ENCODE measurements at regions not wholly inside any gene's neighbourhood (a gene's known extent, or its start where the extent isn't known, plus 50 kb on each side); places are given as distances from the start of the nearest gene placed in this dataset.
"Not testable (repeated sequence)": the region's sequence is repeated elsewhere in the genome, so short reads cannot be mapped to it uniquely, and the experiment has no call there.

GRCh38 chr12:87597114-87597513, 432.1 kb downstream of the C12orf50 start:
- no peak overlapping the region for H3K4me3 ChIP-seq (ENCODE audit: low read length)
- intact Hi-C loops (cut with micrococcal nuclease), result no loop called here
- no peaks in the 10 kb centered on the region for H3K4me1 ChIP-seq (ENCODE audit: control insufficient read depth, insufficient read depth, low read length)
- Mint-ChIP-seq H3K27me3 (ENCODE audit: low read depth in 2 of 2) (no peaks in the 10 kb centered on the region), H3K27ac (no peak overlapping the region), H3K4me3 (no peak overlapping the region), H3K36me3 (peaks cover 8% of the 10 kb centered on the region), H3K4me1 (no peaks in the 10 kb centered on the region), H3K9me3 (peaks cover 18 to 19% of the 10 kb centered on the region in 2 donors)
- no peak for ATAC-seq
- no peaks in the 10 kb centered on the region for H3K36me3 ChIP-seq (ENCODE audit: control insufficient read depth, insufficient read depth, low read length)
- no peaks in the 10 kb centered on the region for H3K27me3 ChIP-seq (ENCODE audit: control insufficient read depth, insufficient read depth, low read length)
- no peak overlapping the region for H3K27ac ChIP-seq (ENCODE audit: low read length)
- no peak for DNase-seq
- H3K9me3 ChIP-seq (ENCODE audit: control insufficient read depth, insufficient read depth, low read length), result no peaks in the 10 kb centered on the region
- WGBS (ENCODE audit: insufficient coverage), result 68% methylated on average over 3 of the region's 3 CpGs
- TF ChIP-seq, protein P1, sequence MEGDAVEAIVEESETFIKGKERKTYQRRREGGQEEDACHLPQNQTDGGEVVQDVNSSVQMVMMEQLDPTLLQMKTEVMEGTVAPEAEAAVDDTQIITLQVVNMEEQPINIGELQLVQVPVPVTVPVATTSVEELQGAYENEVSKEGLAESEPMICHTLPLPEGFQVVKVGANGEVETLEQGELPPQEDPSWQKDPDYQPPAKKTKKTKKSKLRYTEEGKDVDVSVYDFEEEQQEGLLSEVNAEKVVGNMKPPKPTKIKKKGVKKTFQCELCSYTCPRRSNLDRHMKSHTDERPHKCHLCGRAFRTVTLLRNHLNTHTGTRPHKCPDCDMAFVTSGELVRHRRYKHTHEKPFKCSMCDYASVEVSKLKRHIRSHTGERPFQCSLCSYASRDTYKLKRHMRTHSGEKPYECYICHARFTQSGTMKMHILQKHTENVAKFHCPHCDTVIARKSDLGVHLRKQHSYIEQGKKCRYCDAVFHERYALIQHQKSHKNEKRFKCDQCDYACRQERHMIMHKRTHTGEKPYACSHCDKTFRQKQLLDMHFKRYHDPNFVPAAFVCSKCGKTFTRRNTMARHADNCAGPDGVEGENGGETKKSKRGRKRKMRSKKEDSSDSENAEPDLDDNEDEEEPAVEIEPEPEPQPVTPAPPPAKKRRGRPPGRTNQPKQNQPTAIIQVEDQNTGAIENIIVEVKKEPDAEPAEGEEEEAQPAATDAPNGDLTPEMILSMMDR (IDR thresholded peaks at IDR 0.05), result no peak

DNA sequence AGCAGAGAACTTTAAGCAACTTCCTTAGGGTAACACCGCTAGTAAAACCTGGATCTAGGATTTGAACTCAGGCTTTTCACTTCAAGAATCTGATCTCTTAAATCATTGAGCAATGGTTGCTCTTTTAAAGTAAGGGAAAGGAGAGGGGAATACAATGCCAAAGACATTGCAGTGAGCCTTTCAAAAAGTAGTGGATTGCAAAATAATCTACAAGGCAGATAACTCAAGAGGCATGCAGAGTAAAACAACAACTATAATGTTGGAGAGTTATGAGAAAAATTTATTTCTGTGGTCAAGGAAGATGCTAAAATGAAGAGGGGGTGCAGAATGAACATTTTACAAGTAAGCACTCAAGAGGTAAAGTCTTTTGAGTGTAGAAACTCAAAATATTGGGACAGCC, 432.6 kb downstream of the C12orf50 start:
- TF ChIP-seq, protein P1 (IDR thresholded peaks at IDR 0.05), result no peak

DNA sequence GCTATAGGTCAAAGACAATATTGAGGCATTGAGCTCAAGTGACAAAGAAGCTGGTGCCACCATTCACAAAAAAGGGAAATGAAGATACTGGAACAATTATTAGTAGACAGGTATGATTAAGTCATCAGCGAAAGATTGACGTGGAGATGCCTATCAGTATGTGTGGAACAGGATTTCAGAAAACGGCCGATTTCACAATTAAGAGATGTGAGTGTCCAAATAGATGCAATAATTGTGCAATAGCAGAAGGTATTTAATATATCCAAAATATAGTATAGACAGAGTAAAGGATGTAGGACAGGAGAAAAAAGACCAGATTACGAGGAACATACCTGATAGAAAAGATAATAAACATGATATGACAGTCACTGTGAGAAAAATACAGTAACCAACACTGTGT, 433.1 kb downstream of the C12orf50 start:
- H3K4me3 ChIP-seq (ENCODE audit: low read length), result no peak overlapping the region
- DNase-seq, result no peak
- intact Hi-C loops (cut with micrococcal nuclease), result no loop called here
- WGBS (ENCODE audit: insufficient coverage), result 88% methylated on average over 5 of the region's 5 CpGs
- Mint-ChIP-seq H3K4me3 (no peak overlapping the region), H3K4me1 (no peaks in the 10 kb centered on the region), H3K9me3 (peaks cover 21% of the 10 kb centered on the region in 2 donors), H3K27me3 (ENCODE audit: low read depth in 2 of 2) (no peaks in the 10 kb centered on the region), H3K36me3 (peaks cover 8% of the 10 kb centered on the region), H3K27ac (no peak overlapping the region)
- no peaks in the 10 kb centered on the region for H3K4me1 ChIP-seq (ENCODE audit: control insufficient read depth, insufficient read depth, low read length)
- H3K36me3 ChIP-seq (ENCODE audit: control insufficient read depth, insufficient read depth, low read length), result no peaks in the 10 kb centered on the region
- no peaks in the 10 kb centered on the region for H3K27me3 ChIP-seq (ENCODE audit: control insufficient read depth, insufficient read depth, low read length)
- TF ChIP-seq, protein P1 (IDR thresholded peaks at IDR 0.05), result no peak
- no peak for ATAC-seq
- H3K27ac ChIP-seq (ENCODE audit: low read length), result no peak overlapping the region
- no peaks in the 10 kb centered on the region for H3K9me3 ChIP-seq (ENCODE audit: control insufficient read depth, insufficient read depth, low read length)

More for the DNA sequence above, 432.6 kb downstream of the C12orf50 start:
- intact Hi-C loops (cut with micrococcal nuclease), result no loop called here
- no peak overlapping the region for H3K4me3 ChIP-seq (ENCODE audit: low read length)
- WGBS (ENCODE audit: insufficient coverage), result 86% methylated on average over 1 of the region's 1 CpG
- no peaks in the 10 kb centered on the region for H3K27me3 ChIP-seq (ENCODE audit: control insufficient read depth, insufficient read depth, low read length)
- Mint-ChIP-seq H3K4me3 (no peak overlapping the region), H3K36me3 (peaks cover 8% of the 10 kb centered on the region), H3K9me3 (peaks cover 18 to 19% of the 10 kb centered on the region in 2 donors), H3K27ac (no peak overlapping the region), H3K27me3 (ENCODE audit: low read depth in 2 of 2) (no peaks in the 10 kb centered on the region), H3K4me1 (no peaks in the 10 kb centered on the region)
- ATAC-seq, result no peak
- no peak overlapping the region for H3K27ac ChIP-seq (ENCODE audit: low read length)
- H3K36me3 ChIP-seq (ENCODE audit: control insufficient read depth, insufficient read depth, low read length), result no peaks in the 10 kb centered on the region
- no peaks in the 10 kb centered on the region for H3K9me3 ChIP-seq (ENCODE audit: control insufficient read depth, insufficient read depth, low read length)
- no peak for DNase-seq
- no peaks in the 10 kb centered on the region for H3K4me1 ChIP-seq (ENCODE audit: control insufficient read depth, insufficient read depth, low read length)

DNA sequence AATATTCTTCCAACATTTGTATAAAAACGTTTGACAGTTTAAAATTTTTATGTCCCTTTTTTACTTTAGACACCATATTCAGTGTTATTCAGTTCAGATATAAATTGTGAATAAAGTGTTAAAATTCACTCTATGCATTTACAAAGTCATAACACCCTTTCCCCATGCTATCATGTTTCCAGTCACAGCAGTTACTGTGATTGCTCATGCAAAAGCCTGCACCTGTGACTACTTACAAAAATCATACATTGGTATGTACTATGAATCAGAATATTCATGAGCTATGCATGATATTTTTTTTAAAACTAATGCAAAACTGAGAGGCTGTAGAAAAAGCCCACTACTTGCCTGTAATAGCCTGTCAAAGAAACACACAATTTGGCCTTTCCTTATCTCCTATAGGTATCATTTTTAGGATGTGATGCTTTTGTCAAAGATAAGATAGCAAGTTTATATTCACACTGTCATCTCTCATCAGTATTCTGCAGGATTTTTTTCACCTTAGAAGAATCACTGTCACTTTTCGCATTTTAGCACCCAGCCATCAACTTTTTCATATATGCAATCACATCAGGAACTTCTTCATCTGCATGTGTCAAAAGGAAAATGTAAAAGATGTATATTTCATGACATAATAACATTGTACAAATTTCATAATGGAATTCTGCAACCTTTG, 443.2 kb downstream of the C12orf50 start:
- intact Hi-C loops (cut with micrococcal nuclease), result no loop called here
- Mint-ChIP-seq H3K4me3 (no peak overlapping the region), H3K36me3 (no peaks in the 10 kb centered on the region), H3K4me1 (no peaks in the 10 kb centered on the region), H3K27me3 (ENCODE audit: low read depth in 2 of 2) (no peaks in the 10 kb centered on the region), H3K27ac (no peak overlapping the region), H3K9me3 (peaks cover 3 to 5% of the 10 kb centered on the region in 2 donors)
- ATAC-seq (no peak), DNase-seq (no peak)
- H3K27ac ChIP-seq (ENCODE audit: low read length), result no peak overlapping the region
- WGBS (ENCODE audit: insufficient coverage), result 83% methylated on average over 1 of the region's 2 CpGs
- no peaks in the 10 kb centered on the region for H3K27me3 ChIP-seq (ENCODE audit: control insufficient read depth, insufficient read depth, low read length)
- H3K4me3 ChIP-seq (ENCODE audit: low read length), result no peak overlapping the region
- no peaks in the 10 kb centered on the region for H3K9me3 ChIP-seq (ENCODE audit: control insufficient read depth, insufficient read depth, low read length)
- H3K36me3 ChIP-seq (ENCODE audit: control insufficient read depth, insufficient read depth, low read length), result no peaks in the 10 kb centered on the region
- H3K4me1 ChIP-seq (ENCODE audit: control insufficient read depth, insufficient read depth, low read length), result no peaks in the 10 kb centered on the region
- TF ChIP-seq, protein P1 (IDR thresholded peaks at IDR 0.05), result no peak

DNA sequence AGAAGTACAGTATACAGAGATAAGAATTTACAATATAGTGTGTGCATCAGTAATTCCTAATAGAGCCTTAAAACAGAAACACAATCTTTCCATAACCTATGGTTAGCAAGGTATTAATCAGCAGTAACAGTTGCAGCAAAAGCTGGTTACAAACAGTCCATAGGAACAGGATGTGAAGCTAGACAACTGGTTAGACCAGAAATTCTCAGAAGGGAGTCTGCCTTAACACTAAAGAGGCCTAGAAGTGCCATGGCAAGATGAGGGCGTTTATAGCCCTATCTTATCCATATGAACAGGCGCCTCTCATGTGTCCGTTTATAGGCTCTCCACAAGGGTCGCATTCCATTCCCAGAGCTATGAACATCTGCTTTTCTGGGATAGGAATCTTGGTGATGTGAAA, 450.1 kb downstream of the C12orf50 start:
- H3K4me1 Mint-ChIP-seq; H3K36me3 Mint-ChIP-seq; H3K27me3 ChIP-seq (ENCODE audit: control insufficient read depth, insufficient read depth, low read length); H3K4me3 ChIP-seq (ENCODE audit: low read length); DNase-seq; H3K27me3 Mint-ChIP-seq (ENCODE audit: low read depth in 2 of 2); ATAC-seq; H3K27ac Mint-ChIP-seq; H3K27ac ChIP-seq (ENCODE audit: low read length); H3K4me1 ChIP-seq (ENCODE audit: control insufficient read depth, insufficient read depth, low read length); H3K9me3 ChIP-seq (ENCODE audit: control insufficient read depth, insufficient read depth, low read length); intact Hi-C loops (cut with micrococcal nuclease); H3K36me3 ChIP-seq (ENCODE audit: control insufficient read depth, insufficient read depth, low read length); H3K4me3 Mint-ChIP-seq: not testable (repeated sequence)
- H3K9me3 Mint-ChIP-seq, result peaks cover 7 to 18% of the 10 kb centered on the region in 2 donors
- WGBS (ENCODE audit: insufficient coverage), result 50% methylated on average over 1 of the region's 4 CpGs
